K562 (cell line): ENCODE measurements at regions not wholly inside any gene's neighbourhood (a gene's known extent, or its start where the extent isn't known, plus 50 kb on each side); places are given as distances from the start of the nearest gene placed in this dataset.

Experiments
- ATAC-seq: fragments of 200-7000 bp; cut with Tn5 transposase; 3 replicates; pipeline ENCODE4 v1.9.1; 2020; ENCODE audit warnings: moderate library complexity
- BruUV-seq: library from RNA; stranded (reverse); fragments of 400-500 nt; replicated peaks from 2 replicates; lab custom pipeline; 2021; lab: Mats Ljungman, UMichigan
- CTCF ChIA-PET: fragments of 300-600 bp; formaldehyde crosslinking; extraction: SDS; loops from one replicate; lab custom pipeline; 2021; ENCODE audit warnings: low intra/inter-chr PET ratio; lab: Yijun Ruan, JAX
- POLR2A ChIA-PET: fragments of 300-600, 350-650 bp; sonication (Branson Sonifier 250); formaldehyde crosslinking; extraction: SDS; loops from one replicate; lab custom pipeline; 2021; ENCODE audit warnings: antibody characterized with exemption, inconsistent platforms; lab: Yijun Ruan, JAX
- DNase-seq, 4 experiments: peaks; one replicate each; pipeline versions ENCODE4 v3.0.0 to v3.0.0-alpha.2; 2011 to 2018; ENCODE audit warnings: low spot score in 3 of 4, mixed read lengths in 3 of 4; ENCODE audit errors: extremely low read depth in 1 of 4
- FAIRE-seq: peaks from 2 replicates; lab custom pipeline; 2011; peaks lifted over from hg19 to GRCh38; lab: Jason Lieb, UNC
- H2AFZ ChIP-seq: 2 replicates; pipeline ENCODE4 v1.6.0; 2011; ENCODE audit warnings: low read depth, low read length, control low read depth, inconsistent platforms
- H3K27ac ChIP-seq: fragments of 200-600 bp; 3 replicates; pipeline ENCODE4 v1.8.0; 2011; ENCODE audit warnings: low read depth, mild to moderate bottlenecking, control low read depth, inconsistent platforms, low read length, moderate library complexity, mixed read lengths; ENCODE audit errors: extremely low read depth
- H3K27me3 ChIP-seq, 2 experiments: fragments of 300-600 bp in 1 of 2; 2 replicates in 1 of 2; 3 replicates in 1 of 2; pipeline versions ENCODE4 v1.6.0 to v1.8.0; 2011; ENCODE audit warnings: inconsistent platforms in 2 of 2, low read length in 2 of 2, mild to moderate bottlenecking in 1 of 2, mixed read lengths in 1 of 2, moderate library complexity in 1 of 2; ENCODE audit not compliant: control insufficient read depth in 2 of 2, insufficient read depth in 2 of 2
- H3K36me3 ChIP-seq: fragments of 300-600 bp; 3 replicates; pipeline ENCODE4 v1.8.0; 2011; ENCODE audit warnings: mild to moderate bottlenecking, low read length, inconsistent platforms; ENCODE audit not compliant: control insufficient read depth, insufficient read depth
- H3K4me1 ChIP-seq, 2 experiments: fragments of 200-600 bp in 1 of 2; replicated peaks in 1 of 2; 2 replicates in 1 of 2; 3 replicates in 1 of 2; pipeline versions ENCODE4 v1.5.1 to v1.8.0; 2011; ENCODE audit warnings: inconsistent platforms in 2 of 2, low read length in 2 of 2, mild to moderate bottlenecking in 1 of 2, mixed read lengths in 1 of 2, moderate library complexity in 1 of 2; ENCODE audit not compliant: control insufficient read depth in 2 of 2, insufficient read depth in 2 of 2
- H3K4me2 ChIP-seq: 2 replicates; pipeline ENCODE4 v1.6.1; 2011; ENCODE audit warnings: low read length, control low read depth, inconsistent platforms, mixed read lengths; ENCODE audit not compliant: insufficient read depth
- H3K4me3 ChIP-seq: fragments of 200-600 bp; sonication (generic), shearing (Covaris generic); 2 replicates; pipeline ENCODE4 v1.5.1; 2016; ENCODE audit warnings: control low read depth, inconsistent platforms
- H3K79me2 ChIP-seq: fragments of 200-600 bp; 3 replicates; pipeline ENCODE4 v1.8.0; 2011; ENCODE audit warnings: low read length, inconsistent platforms; ENCODE audit not compliant: control insufficient read depth, insufficient read depth
- H3K9ac ChIP-seq, 2 experiments: 2 replicates each; pipeline versions ENCODE4 v1.6.0 to v1.6.1; 2011; ENCODE audit warnings: low read depth in 2 of 2, low read length in 2 of 2, control low read depth in 1 of 2, inconsistent platforms in 1 of 2, mild to moderate bottlenecking in 1 of 2, mixed read lengths in 1 of 2; ENCODE audit not compliant: insufficient read depth in 1 of 2
- H3K9me1 ChIP-seq: one replicate; pipeline ENCODE4 v1.6.0; 2011; ENCODE audit warnings: inconsistent platforms, mild to moderate bottlenecking, low read length, moderate library complexity; ENCODE audit not compliant: control insufficient read depth, insufficient read depth
- H3K9me3 ChIP-seq: replicated peaks from 2 replicates; pipeline ENCODE4 v1.5.1; 2011; ENCODE audit warnings: low read depth, low read length, inconsistent platforms; ENCODE audit not compliant: control insufficient read depth, insufficient read depth
- H4K20me1 ChIP-seq: replicated peaks from 2 replicates; pipeline ENCODE4 v1.6.1; 2011; ENCODE audit warnings: low read length, inconsistent platforms, mixed read lengths; ENCODE audit not compliant: control insufficient read depth, insufficient read depth
- ATF2 ChIP-seq: sonication (generic); formaldehyde crosslinking; IDR thresholded peaks from 2 replicates; pipeline ENCODE4 v1.8.1; 2022; ENCODE audit warnings: missing genetic modification reagents
- FOXJ3 ChIP-seq: sonication (generic); formaldehyde crosslinking; IDR thresholded peaks from 2 replicates; pipeline ENCODE4 v1.4.0; 2020; ENCODE audit warnings: mild to moderate bottlenecking, missing genetic modification reagents
- MAFF ChIP-seq: IDR thresholded peaks from 2 replicates; pipeline ENCODE4 v1.6.1; 2012; ENCODE audit warnings: low read length, improper control_type of control experiment
- PTRF ChIP-seq: fragments of 450-650 bp; IDR thresholded peaks from 2 replicates; pipeline ENCODE4 v1.6.1; 2016; ENCODE audit warnings: mild to moderate bottlenecking, missing genetic modification characterization, missing compliant biosample characterization
- RAD51 ChIP-seq: fragments of 450-650 bp; IDR thresholded peaks from 2 replicates; pipeline ENCODE4 v1.7.1; 2016; ENCODE audit warnings: low read depth, mild to moderate bottlenecking, borderline replicate concordance
- SIN3B ChIP-seq: fragments of 450-650 bp; IDR thresholded peaks from 2 replicates; pipeline ENCODE4 v1.6.1; 2017; ENCODE audit warnings: low read depth, mild to moderate bottlenecking, moderate library complexity
- SIRT6 ChIP-seq: IDR thresholded peaks from one replicate; pipeline ENCODE4 v1.6.1; 2012; ENCODE audit warnings: low read depth, mild to moderate bottlenecking, control low read depth, inconsistent platforms, low read length, moderate library complexity
- THRB ChIP-seq: fragments of 450-650 bp; formaldehyde crosslinking; conservative IDR thresholded peaks from 2 replicates; pipeline ENCODE4 v1.4.0; 2022; ENCODE audit warnings: mild to moderate bottlenecking, missing genetic modification characterization
- ZNF354B ChIP-seq: fragments of 250-450 bp; sonication (Bioruptor Pico); IDR thresholded peaks from 2 replicates; pipeline ENCODE4 v1.4.0; 2020
- ZNF740 ChIP-seq, 3 experiments: fragments of 200-800 bp in 1 of 3; sonication (Bioruptor generic) in 1 of 3; sonication (generic) in 1 of 3; formaldehyde crosslinking in 1 of 3; IDR thresholded peaks; 2 replicates each; pipeline versions ENCODE4 v1.6.1 to v1.8.0; 2016 to 2022; ENCODE audit warnings: mild to moderate bottlenecking in 2 of 3, missing compliant biosample characterization in 2 of 3, missing genetic modification characterization in 2 of 3, missing genetic modification reagents in 1 of 3
- WGBS: fragments of 100-300 bp; shearing (Covaris generic); methylation state at CpG from one replicate; pipeline ENCODE4 v1.1.6; 2016; ENCODE audit warnings: low coverage, mixed read lengths; ENCODE audit not compliant: insufficient coverage; ENCODE audit errors: missing lambda C conversion rate; 5-methylcytosine and 5-hydroxymethylcytosine counted together
- in situ Hi-C: fragments of 300-500 bp; cut with MboI; formaldehyde crosslinking; loops from 4 replicates; pipeline ENCODE4 v1.15.0; 2018; ENCODE audit warnings: inconsistent platforms, mixed read lengths
- intact Hi-C: fragments of 100-400 bp; cut with micrococcal nuclease; formaldehyde crosslinking; loops from 2 replicates; pipeline ENCODE4 v1.14.2; 2022
- TF ChIP-seq, protein P1 (sequence below): sonication (generic); IDR thresholded peaks from 2 replicates; pipeline ENCODE4 v1.6.1; 2016

DNA sequence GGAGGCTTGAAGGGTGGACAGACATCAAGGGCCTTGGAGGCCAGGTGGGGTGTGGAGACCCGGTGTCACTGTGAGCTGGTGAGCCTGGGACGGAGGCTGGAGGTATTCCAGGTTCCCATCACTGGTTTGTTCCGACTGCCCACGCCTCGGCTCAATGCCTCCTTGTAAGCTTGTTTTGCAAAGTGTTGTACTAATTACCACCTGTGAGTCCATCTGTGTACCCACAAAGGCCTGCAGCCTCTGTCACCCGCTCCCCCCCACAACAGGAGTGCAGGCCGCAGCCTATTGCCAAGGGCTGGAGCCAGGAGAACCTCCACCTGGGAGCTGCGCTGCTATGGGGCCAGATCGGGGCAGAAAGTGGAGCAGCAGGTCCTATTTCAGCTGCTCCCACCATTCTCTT, 521.8 kb upstream of the DPP6 start:
- ChIA-PET CTCF (no interaction called here), POLR2A (no interaction called here)
- Histone ChIP-seq H3K27ac (no peak overlapping the region), H3K9ac (no peak overlapping the region), H3K4me1 (no peaks in the 10 kb centered on the region), H3K9me1 (no peaks in the 10 kb centered on the region), H3K79me2 (no peaks in the 10 kb centered on the region), H3K27me3 (peaks cover 3 to 32% of the 10 kb centered on the region in 2 experiments; a peak in 3 of 5 replicates), H4K20me1 (no peaks in the 10 kb centered on the region), H3K4me2 (no peak overlapping the region), H3K36me3 (no peaks in the 10 kb centered on the region), H3K4me3 (no peak overlapping the region), H3K9me3 (no peaks in the 10 kb centered on the region), H2AFZ (no peak overlapping the region)
- DNase-seq (no peak), FAIRE-seq (no peak), ATAC-seq (no peak)
- WGBS: 5% methylated on average over 9 of the region's 9 CpGs
- no TSS peak for BruUV-seq
- in situ Hi-C loops: no loop called here
- intact Hi-C loops: no loop called here
- TF ChIP-seq MAFF: no peak
- no peak for TF ChIP-seq RAD51

GRCh38 chr7:153532326-153532725, 519.9 kb upstream of the DPP6 start:
- no peak for ATAC-seq
- no peak for DNase-seq
- Histone ChIP-seq H3K9ac (no peak overlapping the region), H3K4me2 (no peak overlapping the region), H3K79me2 (no peaks in the 10 kb centered on the region), H3K36me3 (no peaks in the 10 kb centered on the region), H3K27me3 (peaks cover 0 to 29% of the 10 kb centered on the region in 2 experiments; a peak in 2 of 5 replicates), H3K4me3 (no peak overlapping the region), H3K9me1 (no peaks in the 10 kb centered on the region), H3K9me3 (no peaks in the 10 kb centered on the region), H3K4me1 (no peaks in the 10 kb centered on the region), H4K20me1 (no peaks in the 10 kb centered on the region), H2AFZ (no peak overlapping the region), H3K27ac (no peak overlapping the region)
- POLR2A ChIA-PET: no interaction called here
- intact Hi-C loops: no loop called here
- CTCF ChIA-PET: no interaction called here
- in situ Hi-C loops: no loop called here
- no TSS peak for BruUV-seq
- no peak for FAIRE-seq
- WGBS: 0% methylated on average over 2 of the region's 2 CpGs
- TF ChIP-seq THRB (CRISPR knock-in tag) (no peak), SIN3B (no peak), ZNF354B (CRISPR knock-in tag) (no peak), ZNF740 (CRISPR knock-in tag; IDR thresholded peaks at IDR 0.05) (no peak), ZNF740 (tag; IDR thresholded peaks at IDR 0.05) (no peak), ATF2 (CRISPR knock-in tag) (no peak), PTRF (tag) (no peak), FOXJ3 (no peak), SIRT6 (no peak)
- TF ChIP-seq, protein P1, sequence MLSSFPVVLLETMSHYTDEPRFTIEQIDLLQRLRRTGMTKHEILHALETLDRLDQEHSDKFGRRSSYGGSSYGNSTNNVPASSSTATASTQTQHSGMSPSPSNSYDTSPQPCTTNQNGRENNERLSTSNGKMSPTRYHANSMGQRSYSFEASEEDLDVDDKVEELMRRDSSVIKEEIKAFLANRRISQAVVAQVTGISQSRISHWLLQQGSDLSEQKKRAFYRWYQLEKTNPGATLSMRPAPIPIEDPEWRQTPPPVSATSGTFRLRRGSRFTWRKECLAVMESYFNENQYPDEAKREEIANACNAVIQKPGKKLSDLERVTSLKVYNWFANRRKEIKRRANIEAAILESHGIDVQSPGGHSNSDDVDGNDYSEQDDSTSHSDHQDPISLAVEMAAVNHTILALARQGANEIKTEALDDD: no peak
